CD4-positive, CD25-positive, alpha-beta regulatory T cell (primary cell): ENCODE measurements at regions not wholly inside any gene's neighbourhood (a gene's known extent, or its start where the extent isn't known, plus 50 kb on each side); places are given as distances from the start of the nearest gene placed in this dataset.
A peak's percentile ranks its signal among the peaks of the same experiment; 100 is the strongest.

Source experiments
- ATAC-seq, 2 donors: fragments of 150-1000 bp; cut with Tn5 transposase; one replicate each; pipeline ENCODE4 v1.10.0; 2021; ENCODE audit warnings: low read depth in 2 of 2, moderate number of reproducible peaks in 2 of 2, moderate library complexity in 1 of 2
- DNase-seq, 3 donors: peaks; one replicate each; pipeline versions ENCODE4 v3.0.0 to v3.0.0-alpha.2; 2012 to 2022; ENCODE audit warnings: mixed read lengths in 1 of 3
- H3K27ac ChIP-seq: one replicate; pipeline ENCODE4 v1.7.0; 2013; ENCODE audit warnings: mild to moderate bottlenecking, low read length; ENCODE audit not compliant: insufficient read depth, poor library complexity, severe bottlenecking
- H3K27me3 ChIP-seq: one replicate; pipeline ENCODE4 v1.7.0; 2013; ENCODE audit warnings: low read length; ENCODE audit not compliant: control insufficient read depth, insufficient read depth
- H3K36me3 ChIP-seq: one replicate; pipeline ENCODE4 v1.7.0; 2013; ENCODE audit warnings: mild to moderate bottlenecking, low read length, moderate library complexity; ENCODE audit not compliant: control insufficient read depth, insufficient read depth
- H3K4me1 ChIP-seq: 2 replicates; pipeline ENCODE4 v1.7.0; 2013; ENCODE audit warnings: mild to moderate bottlenecking, low read length; ENCODE audit not compliant: insufficient read depth, control insufficient read depth, poor library complexity, severe bottlenecking
- H3K4me3 ChIP-seq: one replicate; pipeline ENCODE4 v1.7.0; 2013; ENCODE audit warnings: low read depth, mild to moderate bottlenecking, low read length, moderate library complexity
- H3K9me3 ChIP-seq, 2 experiments: 1 replicate in 1 of 2; 2 replicates in 1 of 2; pipeline ENCODE4 v1.7.0; 2013; ENCODE audit warnings: low read length in 2 of 2, mild to moderate bottlenecking in 1 of 2, moderate library complexity in 1 of 2; ENCODE audit not compliant: control insufficient read depth in 2 of 2
- H3K27ac Mint-ChIP-seq, 3 donors: one replicate each; pipeline ENCODE4 v1.8.0; 2020 to 2022; ENCODE audit warnings: mild to moderate bottlenecking in 3 of 3, mixed read lengths in 3 of 3, moderate library complexity in 2 of 3
- H3K27me3 Mint-ChIP-seq: one replicate; pipeline ENCODE4 v1.8.0; 2022; ENCODE audit warnings: mild to moderate bottlenecking, mixed read lengths
- H3K36me3 Mint-ChIP-seq: one replicate; pipeline ENCODE4 v1.8.0; 2020; ENCODE audit warnings: mixed read lengths
- H3K4me1 Mint-ChIP-seq, 4 donors: one replicate each; pipeline ENCODE4 v1.8.0; 2020 to 2022; ENCODE audit warnings: mixed read lengths in 4 of 4, mild to moderate bottlenecking in 1 of 4
- H3K4me3 Mint-ChIP-seq, 4 donors: one replicate each; pipeline ENCODE4 v1.8.0; 2020 to 2022; ENCODE audit warnings: mild to moderate bottlenecking in 4 of 4, mixed read lengths in 4 of 4, moderate library complexity in 3 of 4
- H3K9me3 Mint-ChIP-seq, 7 donors: one replicate each; pipeline ENCODE4 v1.8.0; 2020 to 2022; ENCODE audit warnings: mixed read lengths in 7 of 7, mild to moderate bottlenecking in 3 of 7, moderate library complexity in 2 of 7

DNA sequence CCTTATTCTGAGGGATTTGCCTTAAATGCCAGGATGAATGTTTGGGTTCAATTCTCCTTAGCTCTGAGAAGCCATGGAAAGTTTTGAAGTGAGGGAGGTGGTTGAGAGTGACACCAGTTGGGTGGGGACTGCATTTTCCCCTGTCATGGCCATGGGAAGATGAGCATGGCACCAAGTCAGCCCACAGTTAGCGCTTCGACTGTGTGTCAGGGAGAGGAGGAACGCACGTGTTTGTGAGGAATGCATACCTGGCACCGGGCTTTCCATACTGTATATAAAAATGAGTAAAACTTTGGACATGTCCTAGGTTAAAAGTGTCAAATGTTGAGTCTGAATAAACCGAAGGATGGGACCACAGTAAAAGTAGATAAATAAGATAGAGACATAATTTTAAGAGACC, 187.5 kb upstream of the KL start:
- no peak overlapping the region for H3K27ac Mint-ChIP-seq
- peaks cover 5% of the 10 kb centered on the region for H3K27me3 Mint-ChIP-seq
- H3K4me1 Mint-ChIP-seq, result no peaks in the 10 kb centered on the region
- DNase-seq (no peak), ATAC-seq (no peak)
- Histone ChIP-seq H3K27ac (no peak overlapping the region), H3K9me3 (peaks cover 0 to 3% of the 10 kb centered on the region in 2 experiments), H3K27me3 (peaks cover 2% of the 10 kb centered on the region), H3K4me1 (no peaks in the 10 kb centered on the region), H3K4me3 (no peak overlapping the region), H3K36me3 (no peaks in the 10 kb centered on the region)
- peaks cover 0 to 9% (median 2%) of the 10 kb centered on the region in 7 donors for H3K9me3 Mint-ChIP-seq
- H3K4me3 Mint-ChIP-seq, result no peak overlapping the region
- no peaks in the 10 kb centered on the region for H3K36me3 Mint-ChIP-seq

DNA sequence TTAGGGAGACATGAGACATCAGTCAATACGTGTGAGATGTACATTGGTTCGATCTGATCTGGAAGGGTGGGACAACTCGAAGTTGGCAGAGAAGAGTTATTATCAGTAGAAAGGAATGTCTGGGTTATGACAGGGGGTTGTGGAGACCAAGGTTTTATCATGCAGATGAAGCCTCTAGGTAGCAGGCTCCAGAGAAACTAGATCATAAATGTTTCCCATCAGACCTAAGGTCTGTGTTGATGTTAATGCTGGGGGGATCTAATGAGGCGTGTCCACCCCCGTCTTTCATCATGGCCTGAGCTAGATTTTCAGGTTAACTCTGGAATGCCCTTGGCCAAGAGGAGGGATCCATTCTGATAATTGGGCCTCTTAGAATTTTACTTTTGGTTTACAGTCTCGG, 187.0 kb upstream of the KL start:
- Histone ChIP-seq H3K4me3 (no peak overlapping the region), H3K27me3 (peaks cover 2% of the 10 kb centered on the region), H3K27ac (no peak overlapping the region), H3K36me3 (no peaks in the 10 kb centered on the region), H3K9me3 (peaks cover 0 to 7% of the 10 kb centered on the region in 2 experiments), H3K4me1 (no peaks in the 10 kb centered on the region)
- ATAC-seq, result no peak
- no peak overlapping the region for H3K27ac Mint-ChIP-seq
- no peaks in the 10 kb centered on the region for H3K36me3 Mint-ChIP-seq
- no peak for DNase-seq
- no peak overlapping the region for H3K4me3 Mint-ChIP-seq
- peaks cover 0 to 15% (median 2%) of the 10 kb centered on the region in 7 donors for H3K9me3 Mint-ChIP-seq
- no peaks in the 10 kb centered on the region for H3K4me1 Mint-ChIP-seq
- H3K27me3 Mint-ChIP-seq, result peaks cover 5% of the 10 kb centered on the region

DNA sequence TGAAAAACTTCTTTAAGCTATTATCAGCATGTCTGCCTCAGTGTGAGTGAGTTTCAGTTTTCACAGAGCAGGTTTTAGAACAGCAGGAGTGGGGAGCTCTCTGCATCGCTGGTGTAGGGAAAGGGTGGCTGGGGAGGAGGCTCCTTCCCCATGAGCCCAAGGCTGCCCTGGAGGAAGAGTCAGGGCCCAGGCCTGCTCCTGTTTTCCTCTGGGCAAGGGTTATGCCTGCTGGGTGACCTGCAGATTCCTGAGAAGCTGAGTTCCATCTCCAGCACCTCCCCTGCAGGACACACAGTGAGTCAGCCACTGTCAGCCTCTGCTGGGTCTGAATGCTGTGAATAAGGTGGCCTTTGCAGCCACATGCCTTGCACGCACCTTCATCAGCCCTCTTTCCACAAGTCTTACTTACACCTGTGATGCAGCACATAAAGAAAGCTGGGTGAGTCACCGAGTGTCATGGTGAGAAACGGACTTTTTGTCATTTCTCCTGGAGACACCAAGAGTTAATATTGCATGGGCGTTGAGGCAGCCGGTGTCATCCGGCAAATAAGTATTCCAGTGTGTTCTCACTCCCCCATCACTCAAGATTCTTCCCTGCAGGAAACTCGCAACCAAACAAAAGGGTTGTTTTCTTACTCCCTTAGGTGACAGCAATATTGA, 186.4 kb upstream of the KL start:
- no peaks in the 10 kb centered on the region for H3K36me3 Mint-ChIP-seq
- peaks cover 5% of the 10 kb centered on the region for H3K27me3 Mint-ChIP-seq
- Histone ChIP-seq H3K27ac (no peak overlapping the region), H3K27me3 (peaks cover 2% of the 10 kb centered on the region), H3K36me3 (no peaks in the 10 kb centered on the region), H3K4me3 (no peak overlapping the region), H3K4me1 (no peaks in the 10 kb centered on the region), H3K9me3 (peaks cover 0 to 7% of the 10 kb centered on the region in 2 experiments)
- DNase-seq (no peak), ATAC-seq (no peak)
- H3K4me3 Mint-ChIP-seq, result no peak overlapping the region
- H3K4me1 Mint-ChIP-seq, result no peaks in the 10 kb centered on the region
- peaks cover 0 to 18% (median 2%) of the 10 kb centered on the region in 7 donors for H3K9me3 Mint-ChIP-seq
- no peak overlapping the region for H3K27ac Mint-ChIP-seq

DNA sequence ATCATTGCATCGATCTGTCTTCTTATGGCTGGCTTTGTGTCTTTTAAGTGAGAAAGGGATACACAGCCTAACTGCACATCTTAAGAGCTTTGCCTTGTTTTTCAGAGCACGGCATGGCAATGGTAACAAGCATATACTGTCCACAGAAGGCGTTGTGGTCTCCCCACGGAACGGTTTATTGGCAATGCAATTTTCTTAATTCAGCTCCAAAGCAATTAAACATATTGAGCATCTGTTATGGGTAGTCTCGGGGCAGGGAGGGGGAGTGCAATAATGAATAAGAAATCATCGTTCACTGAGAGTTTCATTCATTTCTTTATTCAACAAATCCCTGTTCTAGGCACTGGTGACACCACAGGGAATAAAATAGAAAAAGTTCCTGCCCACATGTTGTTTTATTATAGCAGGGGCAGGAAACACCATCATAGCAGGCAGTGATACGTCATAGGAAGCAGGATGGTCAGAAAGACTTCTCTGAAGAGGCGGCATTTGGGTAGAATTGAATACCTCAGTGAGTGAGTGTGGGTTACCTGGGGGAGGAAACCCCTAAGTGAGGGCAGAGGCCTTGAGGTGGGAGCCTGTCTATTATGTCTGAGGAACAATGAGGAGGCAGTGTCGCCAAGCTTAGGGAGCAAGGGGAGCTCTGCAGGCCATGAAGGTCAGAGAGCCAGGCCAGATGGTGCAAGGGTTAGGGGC, 185.7 kb upstream of the KL start:
- Mint-ChIP-seq H3K27ac (no peak overlapping the region), H3K4me3 (no peak overlapping the region)

DNA sequence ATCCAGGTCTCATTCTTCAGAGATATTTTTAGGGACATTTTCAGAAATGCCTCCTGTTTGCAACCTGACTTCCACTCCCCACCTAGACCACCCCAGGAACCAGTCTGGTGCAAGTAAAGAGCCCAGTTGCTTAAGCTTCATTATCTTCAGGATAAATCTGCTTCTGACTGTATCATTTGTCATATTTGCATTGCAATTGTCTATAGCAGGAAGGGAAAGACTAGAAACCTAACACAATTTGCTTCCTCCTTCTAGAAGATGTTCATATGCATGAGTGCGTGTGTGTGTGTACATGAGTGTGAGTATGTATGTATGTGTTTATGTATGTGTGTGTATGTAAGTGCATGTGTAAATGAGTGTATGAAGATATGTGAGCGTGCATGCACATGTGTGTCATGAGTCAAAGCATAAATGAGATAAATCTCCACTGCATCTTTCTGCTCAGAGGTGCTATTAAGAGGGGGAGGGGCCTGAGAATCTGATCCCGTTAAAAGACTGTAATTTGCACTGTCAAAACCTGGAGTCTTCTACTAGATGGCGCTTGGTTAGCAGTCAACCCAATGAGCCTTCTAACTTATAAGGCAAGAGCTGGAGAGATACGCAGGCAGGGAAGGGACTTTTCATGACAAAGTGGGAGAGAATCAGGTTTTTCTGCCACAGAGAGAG, 178.8 kb upstream of the KL start:
- H3K4me1 ChIP-seq, result no peaks in the 10 kb centered on the region
- Mint-ChIP-seq H3K4me3 (no peak overlapping the region), H3K27me3 (peaks cover 5% of the 10 kb centered on the region), H3K36me3 (no peaks in the 10 kb centered on the region), H3K27ac (no peak overlapping the region), H3K9me3 (peaks cover 0 to 18% (median 1%) of the 10 kb centered on the region in 7 donors), H3K4me1 (peaks cover 0 to 8% (median 2%) of the 10 kb centered on the region in 4 donors)
- peaks cover 2% of the 10 kb centered on the region for H3K27me3 ChIP-seq
- DNase-seq (no peak), ATAC-seq (no peak)
- H3K36me3 ChIP-seq, result no peaks in the 10 kb centered on the region
- H3K27ac ChIP-seq, result no peak overlapping the region
- H3K9me3 ChIP-seq, result peaks cover 0 to 7% of the 10 kb centered on the region in 2 experiments
- H3K4me3 ChIP-seq, result no peak overlapping the region

More for the DNA sequence above, 185.7 kb upstream of the KL start:
- H3K4me3 ChIP-seq, result no peak overlapping the region
- peaks cover 2% of the 10 kb centered on the region for H3K27me3 ChIP-seq
- no peaks in the 10 kb centered on the region for H3K36me3 Mint-ChIP-seq
- peaks cover 0 to 18% (median 2%) of the 10 kb centered on the region in 7 donors for H3K9me3 Mint-ChIP-seq
- DNase-seq, result no peak
- H3K36me3 ChIP-seq, result no peaks in the 10 kb centered on the region
- H3K4me1 Mint-ChIP-seq, result no peaks in the 10 kb centered on the region
- peaks cover 0 to 7% of the 10 kb centered on the region in 2 experiments for H3K9me3 ChIP-seq
- H3K27me3 Mint-ChIP-seq, result peaks cover 5% of the 10 kb centered on the region
- no peaks in the 10 kb centered on the region for H3K4me1 ChIP-seq
- ATAC-seq, result no peak
- H3K27ac ChIP-seq, result no peak overlapping the region

DNA sequence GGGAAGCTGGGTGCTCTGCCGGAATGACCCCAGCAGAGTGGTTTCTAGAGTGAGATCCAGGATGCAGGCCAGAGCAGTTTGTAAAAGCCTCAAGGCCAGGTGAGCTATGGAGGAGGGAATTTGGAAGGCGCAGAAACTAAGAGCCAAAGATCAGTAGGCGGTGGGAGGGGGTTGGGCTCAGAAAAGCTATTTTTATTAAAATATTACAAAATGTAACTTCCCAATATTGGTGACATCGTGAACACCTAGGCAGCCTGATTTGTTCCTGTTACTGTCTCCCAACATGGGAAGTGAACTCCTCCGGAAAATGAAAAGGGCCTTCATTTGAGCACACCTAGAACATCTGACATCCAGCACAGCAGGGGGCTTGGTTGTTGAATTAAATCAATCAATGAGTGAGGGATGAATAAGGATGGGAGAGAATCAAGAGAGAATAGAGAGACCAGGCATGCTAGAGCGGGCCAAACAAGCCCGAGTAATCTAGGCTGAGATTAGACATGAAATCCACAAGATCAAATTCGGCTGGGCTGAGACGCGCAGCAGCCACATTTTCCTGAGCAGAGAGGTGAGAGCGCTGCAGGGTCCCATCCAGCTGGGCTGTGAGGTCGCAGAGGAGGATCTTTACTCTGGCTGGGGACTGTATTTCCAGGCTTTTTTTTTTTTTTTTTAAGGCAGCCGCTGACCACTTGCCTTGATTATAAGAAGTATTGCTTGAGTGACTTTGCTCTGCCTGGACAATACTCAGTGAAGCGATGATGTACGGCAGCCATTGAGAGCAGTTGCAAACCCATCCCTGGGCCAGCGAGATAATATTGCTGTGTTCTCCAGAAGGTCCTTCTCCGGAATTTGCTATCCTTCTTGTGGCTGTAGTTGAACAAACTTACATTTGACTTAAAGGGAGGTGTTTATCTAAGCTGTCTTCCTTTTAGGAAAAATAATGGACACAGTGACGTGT, 178.0 kb upstream of the KL start:
- Histone ChIP-seq H3K27me3 (peaks cover 2% of the 10 kb centered on the region), H3K27ac (no peak overlapping the region), H3K4me1 (no peaks in the 10 kb centered on the region), H3K9me3 (peaks cover 0 to 7% of the 10 kb centered on the region in 2 experiments), H3K36me3 (no peaks in the 10 kb centered on the region), H3K4me3 (no peak overlapping the region)
- H3K9me3 Mint-ChIP-seq, result peaks cover 0 to 15% (median 1%) of the 10 kb centered on the region in 7 donors
- H3K4me1 Mint-ChIP-seq, result peaks cover 0 to 8% (median 2%) of the 10 kb centered on the region in 4 donors
- ATAC-seq (no peak), DNase-seq (no peak)
- no peaks in the 10 kb centered on the region for H3K36me3 Mint-ChIP-seq
- no peaks in the 10 kb centered on the region for H3K27me3 Mint-ChIP-seq
- H3K27ac Mint-ChIP-seq, result no peak overlapping the region
- H3K4me3 Mint-ChIP-seq, result no peak overlapping the region

DNA sequence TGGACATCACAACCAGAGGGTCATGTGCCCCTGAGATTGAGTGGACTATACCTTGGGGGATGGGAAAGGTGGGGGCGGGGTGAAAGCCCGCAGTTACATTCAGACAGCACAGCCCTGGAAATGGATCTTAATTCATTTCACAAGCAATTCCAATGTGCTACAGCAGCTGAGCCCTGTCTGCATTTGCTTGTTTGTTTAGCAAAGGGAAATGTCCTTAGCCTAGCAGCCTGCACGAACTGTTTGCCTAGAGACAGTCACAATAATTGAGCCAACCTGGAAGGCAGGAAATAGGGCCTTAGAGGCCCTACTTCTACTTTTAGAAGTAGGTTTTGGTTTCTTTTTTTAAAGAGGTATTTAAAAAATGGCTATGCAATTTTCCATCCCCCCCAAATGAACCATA, 177.3 kb upstream of the KL start:
- no peak overlapping the region for H3K4me3 Mint-ChIP-seq

More for the DNA sequence above, 177.3 kb upstream of the KL start:
- peak in 1 of 3 donors; percentile 67 for DNase-seq
- no peak overlapping the region for H3K4me3 ChIP-seq
- Mint-ChIP-seq H3K27me3 (no peaks in the 10 kb centered on the region), H3K36me3 (no peaks in the 10 kb centered on the region), H3K27ac (no peak overlapping the region), H3K4me1 (peaks cover 0 to 8% (median 2%) of the 10 kb centered on the region in 4 donors), H3K9me3 (peaks cover 0 to 9% (median 1%) of the 10 kb centered on the region in 7 donors)
- H3K27me3 ChIP-seq, result peaks cover 2% of the 10 kb centered on the region
- H3K36me3 ChIP-seq, result no peaks in the 10 kb centered on the region
- ATAC-seq, result no peak
- no peaks in the 10 kb centered on the region for H3K4me1 ChIP-seq
- H3K27ac ChIP-seq, result no peak overlapping the region
- peaks cover 0 to 2% of the 10 kb centered on the region in 2 experiments for H3K9me3 ChIP-seq
